NT2/D1 (cell line): ENCODE measurements at regions not wholly inside any gene's neighbourhood (a gene's known extent, or its start where the extent isn't known, plus 50 kb on each side); places are given as distances from the start of the nearest gene placed in this dataset.

Source experiments
- SUZ12 ChIP-seq: IDR thresholded peaks from 2 replicates; pipeline ENCODE4 v1.6.1; 2011; ENCODE audit not compliant: insufficient read length, insufficient read depth; ENCODE audit errors: extremely low read depth
- YY1 ChIP-seq: IDR thresholded peaks from 2 replicates; pipeline ENCODE4 v1.6.1; 2011; ENCODE audit not compliant: insufficient read length, insufficient read depth
- ZNF274 ChIP-seq: IDR thresholded peaks from 2 replicates; pipeline ENCODE4 v1.6.1; 2011; ENCODE audit warnings: mild to moderate bottlenecking, low read depth, low read length

DNA sequence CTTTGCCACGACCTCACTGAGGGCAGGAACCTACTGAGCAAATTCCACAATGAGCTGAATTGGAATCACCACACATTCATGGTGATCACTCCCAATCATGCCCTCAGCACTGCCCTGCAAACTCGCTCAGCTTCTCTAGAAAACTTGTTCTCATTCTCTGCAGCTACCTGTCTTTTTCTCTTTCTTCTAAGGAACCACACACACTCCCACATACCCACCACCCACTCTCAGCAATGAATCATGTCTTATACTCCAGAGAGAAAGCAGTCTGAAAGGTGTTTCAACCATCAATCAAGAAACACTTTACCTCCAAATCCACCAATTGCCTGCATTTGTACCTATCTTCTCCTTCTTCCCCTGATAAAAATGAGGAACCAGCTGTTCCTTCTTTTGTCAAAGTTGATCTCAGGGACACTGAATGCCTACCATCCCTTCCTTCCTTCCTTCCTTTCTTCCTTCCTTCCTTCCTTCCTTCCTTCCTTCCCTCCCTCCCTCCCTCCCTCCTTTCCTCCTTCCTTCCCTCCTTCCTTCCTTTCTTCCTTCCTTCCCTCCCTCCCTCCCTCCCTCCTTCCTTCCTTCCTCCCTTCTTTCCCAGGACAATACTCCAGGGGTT lies 84.6 kb upstream of the SGK1 start:
- TF ChIP-seq YY1 (no peak), ZNF274 (no peak), SUZ12 (no peak)
